ENCODE measurements at regions not wholly inside any gene's neighbourhood (a gene's known extent, or its start where the extent isn't known, plus 50 kb on each side); places are given as distances from the start of the nearest gene placed in this dataset.

DNA sequence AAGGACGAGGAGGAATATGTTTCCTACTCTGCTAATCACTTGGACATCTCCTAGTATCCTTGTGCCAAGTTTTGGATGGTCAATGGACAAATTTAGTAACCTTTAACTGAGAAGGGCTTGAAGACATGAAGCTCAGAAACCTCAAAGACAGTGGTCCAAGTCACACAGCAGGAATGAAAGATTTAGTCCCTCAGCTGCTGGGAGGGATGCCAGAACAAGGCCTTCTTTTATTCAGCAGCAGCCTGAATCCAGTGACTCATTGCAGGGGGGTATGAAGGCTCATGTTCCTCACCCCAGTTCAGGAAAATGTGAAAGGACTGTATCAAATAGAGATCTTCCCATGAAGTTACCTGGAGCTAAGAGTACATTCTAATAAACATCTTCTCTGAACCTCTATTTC is 214.9 kb upstream of the UGT8 start:
- TF ChIP-seq PHF8 (conservative IDR thresholded peaks at IDR 0.05; ENCODE audit: low read depth, low read length) (no peak), RXRA (IDR thresholded peaks at IDR 0.05; ENCODE audit: insufficient read depth, low read depth, low read length) (no peak), ATF2 (IDR thresholded peaks at IDR 0.05; ENCODE audit: low read length) (no peak), EP300 (IDR thresholded peaks at IDR 0.05; ENCODE audit: borderline replicate concordance in 1 of 2, low read depth in 2 of 2, low read length in 2 of 2) (no peak), RNF2 (IDR thresholded peaks at IDR 0.05; ENCODE audit: borderline replicate concordance, low read depth, low read length, missing control alignments, poor library complexity, severe bottlenecking) (no peak), TAF1 (IDR thresholded peaks at IDR 0.05; ENCODE audit: low read depth, low read length) (no peak), ATF3 (IDR thresholded peaks at IDR 0.05; ENCODE audit: insufficient read depth, low read depth, low read length) (no peak), SUZ12 (IDR thresholded peaks at IDR 0.05; ENCODE audit: low read length) (no peak), JUND (IDR thresholded peaks at IDR 0.05; ENCODE audit: low read length) (no peak), POLR2AphosphoS5 (IDR thresholded peaks at IDR 0.05; ENCODE audit: low read depth, low read length) (no peak), HDAC6 (IDR thresholded peaks at IDR 0.05; ENCODE audit: low read depth, low read length) (no peak), SP1 (IDR thresholded peaks at IDR 0.05; ENCODE audit: low read depth, low read length) (no peak)
- TF ChIP-seq, protein P1, sequence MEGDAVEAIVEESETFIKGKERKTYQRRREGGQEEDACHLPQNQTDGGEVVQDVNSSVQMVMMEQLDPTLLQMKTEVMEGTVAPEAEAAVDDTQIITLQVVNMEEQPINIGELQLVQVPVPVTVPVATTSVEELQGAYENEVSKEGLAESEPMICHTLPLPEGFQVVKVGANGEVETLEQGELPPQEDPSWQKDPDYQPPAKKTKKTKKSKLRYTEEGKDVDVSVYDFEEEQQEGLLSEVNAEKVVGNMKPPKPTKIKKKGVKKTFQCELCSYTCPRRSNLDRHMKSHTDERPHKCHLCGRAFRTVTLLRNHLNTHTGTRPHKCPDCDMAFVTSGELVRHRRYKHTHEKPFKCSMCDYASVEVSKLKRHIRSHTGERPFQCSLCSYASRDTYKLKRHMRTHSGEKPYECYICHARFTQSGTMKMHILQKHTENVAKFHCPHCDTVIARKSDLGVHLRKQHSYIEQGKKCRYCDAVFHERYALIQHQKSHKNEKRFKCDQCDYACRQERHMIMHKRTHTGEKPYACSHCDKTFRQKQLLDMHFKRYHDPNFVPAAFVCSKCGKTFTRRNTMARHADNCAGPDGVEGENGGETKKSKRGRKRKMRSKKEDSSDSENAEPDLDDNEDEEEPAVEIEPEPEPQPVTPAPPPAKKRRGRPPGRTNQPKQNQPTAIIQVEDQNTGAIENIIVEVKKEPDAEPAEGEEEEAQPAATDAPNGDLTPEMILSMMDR (IDR thresholded peaks at IDR 0.05; ENCODE audit: control extremely low read depth in 1 of 3, insufficient read depth in 1 of 3, low read depth in 1 of 3, low read length in 3 of 3) = no peak

All from H1 (cell line).